ENCODE measurements at regions not wholly inside any gene's neighbourhood (a gene's known extent, or its start where the extent isn't known, plus 50 kb on each side); places are given as distances from the start of the nearest gene placed in this dataset.

- no peak for DNase-seq (ENCODE audit: low read depth, low spot score)
- Histone ChIP-seq H3K36me3 (ENCODE audit: control insufficient read depth, insufficient read depth, low read length) (no peaks in the 10 kb centered on the region), H3K4me3 (ENCODE audit: low read length) (no peak overlapping the region), H3K27me3 (ENCODE audit: control insufficient read depth, insufficient read depth, low read length) (no peaks in the 10 kb centered on the region), H3K27ac (ENCODE audit: low read length) (no peak overlapping the region), H3K9me3 (ENCODE audit: control insufficient read depth, insufficient read depth, low read length) (no peaks in the 10 kb centered on the region), H3K4me1 (ENCODE audit: control insufficient read depth, insufficient read depth, low read length) (no peaks in the 10 kb centered on the region)
- WGBS (ENCODE audit: insufficient coverage, insufficient read length) = no CpG with 5 or more reads among the region's 2 CpGs
These were observed 170.9 kb upstream of the PPFIA2 start for GRCh38 chr12:81930037-81930436.

- Histone ChIP-seq H3K9me3 (ENCODE audit: control insufficient read depth, insufficient read depth, low read length) (no peaks in the 10 kb centered on the region; the same call in 1 of the 2 replicates), H3K27me3 (ENCODE audit: control insufficient read depth, insufficient read depth, low read length) (no peaks in the 10 kb centered on the region), H3K27ac (ENCODE audit: low read length) (no peak overlapping the region), H3K4me3 (ENCODE audit: low read length) (no peak overlapping the region), H3K4me1 (ENCODE audit: control insufficient read depth, insufficient read depth, low read length) (no peaks in the 10 kb centered on the region), H3K36me3 (ENCODE audit: control insufficient read depth, insufficient read depth, low read length) (no peaks in the 10 kb centered on the region)
- no peak for DNase-seq (ENCODE audit: low read depth, low spot score)
- no CpG with 5 or more reads among the region's 9 CpGs for WGBS (ENCODE audit: insufficient coverage, insufficient read length)
These were observed 137.6 kb upstream of the PPFIA2 start for GRCh38 chr12:81896771-81897170.

DNA sequence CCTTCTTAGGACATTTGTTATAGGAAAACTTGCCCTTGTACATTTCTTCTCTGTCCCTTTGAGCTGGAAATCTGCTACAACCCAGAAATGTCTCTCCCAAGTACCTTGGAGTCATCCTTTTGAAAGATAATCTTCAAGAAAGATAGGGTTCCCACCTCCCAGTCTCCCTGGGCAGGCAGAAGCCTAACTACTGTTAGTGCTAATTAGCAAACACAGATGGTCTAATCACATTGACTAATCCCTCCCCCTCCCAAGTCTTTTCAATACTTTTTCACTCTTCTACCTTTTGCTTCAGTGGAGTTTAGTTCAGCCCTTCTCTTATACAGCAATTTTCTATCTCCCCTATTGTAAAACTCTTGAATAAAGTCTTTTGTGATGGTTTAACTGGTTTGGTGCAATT, 129.8 kb upstream of the PPFIA2 start:
- no peak for DNase-seq (ENCODE audit: low read depth, low spot score)
- Histone ChIP-seq H3K9me3 (ENCODE audit: control insufficient read depth, insufficient read depth, low read length) (no peaks in the 10 kb centered on the region; the same call in 1 of the 2 replicates), H3K27ac (ENCODE audit: low read length) (no peak overlapping the region), H3K4me3 (ENCODE audit: low read length) (no peak overlapping the region), H3K36me3 (ENCODE audit: control insufficient read depth, insufficient read depth, low read length) (no peaks in the 10 kb centered on the region), H3K27me3 (ENCODE audit: control insufficient read depth, insufficient read depth, low read length) (no peaks in the 10 kb centered on the region), H3K4me1 (ENCODE audit: control insufficient read depth, insufficient read depth, low read length) (peaks cover 1% of the 10 kb centered on the region; the same call in 1 of the 2 replicates)

DNA sequence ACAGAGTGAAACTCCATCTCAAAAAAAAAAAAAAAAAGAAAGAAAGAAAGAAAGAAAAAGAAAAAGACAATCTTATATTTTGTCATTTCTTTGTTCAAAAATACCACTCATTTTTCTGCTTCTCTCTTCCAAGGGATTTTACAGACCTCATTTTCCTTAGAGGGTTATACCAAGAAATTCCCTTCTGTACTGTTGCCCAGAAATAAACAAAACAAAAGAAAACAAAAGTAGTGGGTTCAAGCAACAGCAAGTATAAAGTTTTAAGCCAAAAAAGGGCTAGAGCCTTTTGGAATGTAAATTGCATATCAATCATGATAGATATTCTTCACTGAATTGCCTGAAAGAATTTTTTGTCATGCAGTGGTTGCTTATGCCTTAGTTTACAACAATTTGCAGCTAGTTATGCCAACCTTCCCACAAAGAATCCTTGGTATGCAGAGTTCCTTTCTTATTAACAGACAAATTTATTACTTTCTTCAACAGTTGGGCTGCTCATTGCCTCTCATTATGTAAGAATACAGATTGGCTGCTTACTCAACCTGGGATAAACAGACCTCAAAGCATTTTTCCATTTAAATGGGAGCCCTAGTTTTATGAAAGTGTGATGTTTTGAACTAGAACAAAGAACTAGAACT, 129.1 kb upstream of the PPFIA2 start:
- Histone ChIP-seq H3K4me3 (ENCODE audit: low read length) (no peak overlapping the region), H3K27me3 (ENCODE audit: control insufficient read depth, insufficient read depth, low read length) (no peaks in the 10 kb centered on the region), H3K4me1 (ENCODE audit: control insufficient read depth, insufficient read depth, low read length) (peaks cover 1% of the 10 kb centered on the region; the same call in 1 of the 2 replicates), H3K36me3 (ENCODE audit: control insufficient read depth, insufficient read depth, low read length) (no peaks in the 10 kb centered on the region), H3K9me3 (ENCODE audit: control insufficient read depth, insufficient read depth, low read length) (no peaks in the 10 kb centered on the region; the same call in 1 of the 2 replicates), H3K27ac (ENCODE audit: low read length) (no peak overlapping the region)
- no peak for DNase-seq (ENCODE audit: low read depth, low spot score)

- no peak overlapping the region for H3K27ac ChIP-seq (ENCODE audit: low read length)
- no peaks in the 10 kb centered on the region for H3K9me3 ChIP-seq (ENCODE audit: control insufficient read depth, insufficient read depth, low read length)
- WGBS (ENCODE audit: insufficient coverage, insufficient read length) = no CpG with 5 or more reads among the region's 2 CpGs
- no peaks in the 10 kb centered on the region for H3K4me1 ChIP-seq (ENCODE audit: control insufficient read depth, insufficient read depth, low read length)
- H3K27me3 ChIP-seq (ENCODE audit: control insufficient read depth, insufficient read depth, low read length) = no peaks in the 10 kb centered on the region
- H3K4me3 ChIP-seq (ENCODE audit: low read length) = no peak overlapping the region
- no peaks in the 10 kb centered on the region for H3K36me3 ChIP-seq (ENCODE audit: control insufficient read depth, insufficient read depth, low read length)
- DNase-seq (ENCODE audit: low read depth, low spot score) = no peak
These were observed 115.4 kb upstream of the PPFIA2 start for GRCh38 chr12:81874586-81874985.

GRCh38 chr12:81874166-81874565, 115.0 kb upstream of the PPFIA2 start:
- Histone ChIP-seq H3K36me3 (ENCODE audit: control insufficient read depth, insufficient read depth, low read length) (no peaks in the 10 kb centered on the region), H3K4me3 (ENCODE audit: low read length) (no peak overlapping the region), H3K9me3 (ENCODE audit: control insufficient read depth, insufficient read depth, low read length) (no peaks in the 10 kb centered on the region), H3K4me1 (ENCODE audit: control insufficient read depth, insufficient read depth, low read length) (no peaks in the 10 kb centered on the region), H3K27ac (ENCODE audit: low read length) (no peak overlapping the region), H3K27me3 (ENCODE audit: control insufficient read depth, insufficient read depth, low read length) (no peaks in the 10 kb centered on the region)
- DNase-seq (ENCODE audit: low read depth, low spot score) = no peak
- WGBS (ENCODE audit: insufficient coverage, insufficient read length) = no CpG with 5 or more reads among the region's 4 CpGs

- no peak overlapping the region for H3K4me3 ChIP-seq (ENCODE audit: low read length)
- no peak for DNase-seq (ENCODE audit: low read depth, low spot score)
- no peak overlapping the region for H3K27ac ChIP-seq (ENCODE audit: low read length)
- H3K9me3 ChIP-seq (ENCODE audit: control insufficient read depth, insufficient read depth, low read length) = no peaks in the 10 kb centered on the region
- H3K4me1 ChIP-seq (ENCODE audit: control insufficient read depth, insufficient read depth, low read length) = no peaks in the 10 kb centered on the region
- H3K27me3 ChIP-seq (ENCODE audit: control insufficient read depth, insufficient read depth, low read length) = no peaks in the 10 kb centered on the region
- H3K36me3 ChIP-seq (ENCODE audit: control insufficient read depth, insufficient read depth, low read length) = no peaks in the 10 kb centered on the region
- no CpG with 5 or more reads among the region's 1 CpG for WGBS (ENCODE audit: insufficient coverage, insufficient read length)
These were observed 113.2 kb upstream of the PPFIA2 start for GRCh38 chr12:81872400-81872799.

GRCh38 chr12:81866081-81866480, 106.9 kb upstream of the PPFIA2 start:
- Histone ChIP-seq H3K9me3 (ENCODE audit: control insufficient read depth, insufficient read depth, low read length) (no peaks in the 10 kb centered on the region), H3K4me1 (ENCODE audit: control insufficient read depth, insufficient read depth, low read length) (no peaks in the 10 kb centered on the region), H3K4me3 (ENCODE audit: low read length) (no peak overlapping the region), H3K36me3 (ENCODE audit: control insufficient read depth, insufficient read depth, low read length) (no peaks in the 10 kb centered on the region), H3K27ac (ENCODE audit: low read length) (no peak overlapping the region), H3K27me3 (ENCODE audit: control insufficient read depth, insufficient read depth, low read length) (no peaks in the 10 kb centered on the region)
- WGBS (ENCODE audit: insufficient coverage, insufficient read length) = no CpG with 5 or more reads among the region's 1 CpG
- DNase-seq (ENCODE audit: low read depth, low spot score) = no peak

DNA sequence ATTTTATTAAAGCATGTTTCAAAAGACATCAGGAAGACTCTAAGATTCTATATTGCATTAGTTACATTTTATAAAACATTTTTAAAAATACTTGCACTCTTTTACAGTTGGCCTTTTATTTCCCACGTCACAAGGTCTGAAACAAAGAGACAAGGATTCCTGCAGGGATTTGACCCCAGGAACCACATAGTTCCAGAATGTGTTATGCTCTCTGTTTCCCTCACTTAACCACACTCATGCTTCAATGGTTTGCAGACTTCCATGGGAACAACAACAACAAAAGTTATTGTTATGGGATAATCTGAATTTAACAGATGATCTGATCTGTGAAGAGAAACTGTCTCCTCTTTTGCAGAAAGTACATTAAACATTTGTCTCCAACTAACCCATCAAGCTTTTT, 104.3 kb upstream of the PPFIA2 start:
- DNase-seq (ENCODE audit: low read depth, low spot score) = peak; percentile 18
- no peaks in the 10 kb centered on the region for H3K4me1 ChIP-seq (ENCODE audit: control insufficient read depth, insufficient read depth, low read length)
- no peaks in the 10 kb centered on the region for H3K9me3 ChIP-seq (ENCODE audit: control insufficient read depth, insufficient read depth, low read length)
- no peak overlapping the region for H3K4me3 ChIP-seq (ENCODE audit: low read length)
- no peak overlapping the region for H3K27ac ChIP-seq (ENCODE audit: low read length)
- WGBS (ENCODE audit: insufficient coverage, insufficient read length) = no CpG with 5 or more reads among the region's 1 CpG
- H3K27me3 ChIP-seq (ENCODE audit: control insufficient read depth, insufficient read depth, low read length) = no peaks in the 10 kb centered on the region
- H3K36me3 ChIP-seq (ENCODE audit: control insufficient read depth, insufficient read depth, low read length) = no peaks in the 10 kb centered on the region

- no CpG with 5 or more reads among the region's 3 CpGs for WGBS (ENCODE audit: insufficient coverage, insufficient read length)
- no peaks in the 10 kb centered on the region for H3K9me3 ChIP-seq (ENCODE audit: control insufficient read depth, insufficient read depth, low read length)
- H3K27me3 ChIP-seq (ENCODE audit: control insufficient read depth, insufficient read depth, low read length) = no peaks in the 10 kb centered on the region
- H3K4me1 ChIP-seq (ENCODE audit: control insufficient read depth, insufficient read depth, low read length) = no peaks in the 10 kb centered on the region
- H3K36me3 ChIP-seq (ENCODE audit: control insufficient read depth, insufficient read depth, low read length) = no peaks in the 10 kb centered on the region
- no peak overlapping the region for H3K27ac ChIP-seq (ENCODE audit: low read length)
- DNase-seq (ENCODE audit: low read depth, low spot score) = no peak
- no peak overlapping the region for H3K4me3 ChIP-seq (ENCODE audit: low read length)
These were observed 100.4 kb upstream of the PPFIA2 start for GRCh38 chr12:81859521-81859920.

- H3K4me3 ChIP-seq (ENCODE audit: low read length) = no peak overlapping the region
- H3K27me3 ChIP-seq (ENCODE audit: control insufficient read depth, insufficient read depth, low read length) = no peaks in the 10 kb centered on the region
- H3K27ac ChIP-seq (ENCODE audit: low read length) = no peak overlapping the region
- no peaks in the 10 kb centered on the region for H3K4me1 ChIP-seq (ENCODE audit: control insufficient read depth, insufficient read depth, low read length)
- H3K9me3 ChIP-seq (ENCODE audit: control insufficient read depth, insufficient read depth, low read length) = no peaks in the 10 kb centered on the region
- no peak for DNase-seq (ENCODE audit: low read depth, low spot score)
- no peaks in the 10 kb centered on the region for H3K36me3 ChIP-seq (ENCODE audit: control insufficient read depth, insufficient read depth, low read length)
These were observed 84.4 kb upstream of the PPFIA2 start for GRCh38 chr12:81843599-81843998.

Data from iPS DF 6.9 (cell line).